Amniotic epithelial cell (primary cell): ENCODE measurements at regions not wholly inside any gene's neighbourhood (a gene's known extent, or its start where the extent isn't known, plus 50 kb on each side); places are given as distances from the start of the nearest gene placed in this dataset.

Experiments used
- DNase-seq: peaks from one replicate; pipeline ENCODE4 v3.0.0-alpha.2; 2010; ENCODE audit warnings: low read depth

DNA sequence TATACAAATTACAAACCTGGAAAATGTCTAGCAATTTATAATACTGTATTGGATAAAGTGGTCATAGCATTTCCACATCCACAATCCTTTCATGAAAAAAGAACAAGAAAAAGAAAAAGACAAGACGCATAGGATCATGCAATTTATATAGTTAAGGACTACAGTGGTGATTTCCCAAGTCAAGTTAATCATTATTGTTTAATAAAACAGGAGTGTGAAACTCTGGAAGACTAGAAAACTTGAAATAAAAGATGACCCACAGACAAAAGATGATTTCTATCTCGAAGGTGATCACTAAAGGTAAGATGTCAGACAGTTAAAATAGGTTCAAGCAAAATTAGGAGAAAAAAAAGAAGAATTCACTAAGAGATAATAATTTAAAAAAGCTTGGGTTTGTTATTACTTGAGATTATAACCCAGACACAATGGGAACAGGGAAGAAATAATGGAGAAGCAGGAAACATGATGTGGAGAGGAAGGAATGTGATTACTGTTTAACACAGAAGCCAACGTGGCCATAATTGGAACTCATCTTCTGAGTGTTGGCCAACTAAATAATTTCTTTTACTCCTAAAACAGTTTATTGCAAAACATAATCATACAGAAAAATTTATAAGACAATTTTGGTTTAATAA, 441.2 kb upstream of the ANO3 start:
- DNase-seq: no peak

DNA sequence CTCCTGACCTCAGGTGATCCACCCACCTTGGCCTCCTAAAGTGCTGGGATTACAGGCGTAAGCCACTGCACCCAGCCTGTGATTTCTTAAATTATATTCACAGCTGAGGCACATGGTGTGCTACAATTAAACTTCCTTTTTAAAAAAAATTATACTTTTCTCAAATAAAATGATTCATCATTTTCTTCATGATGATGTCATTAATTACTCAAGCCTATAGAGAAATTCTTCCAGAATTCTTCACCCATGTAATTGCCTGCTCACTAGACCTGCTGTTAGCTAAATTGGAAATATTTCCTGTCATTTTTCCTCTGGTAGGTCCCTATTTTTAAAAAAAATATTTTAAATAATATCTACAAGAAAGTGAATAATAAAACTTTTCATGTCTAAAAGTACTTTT, 440.0 kb upstream of the ANO3 start:
- no peak for DNase-seq

DNA sequence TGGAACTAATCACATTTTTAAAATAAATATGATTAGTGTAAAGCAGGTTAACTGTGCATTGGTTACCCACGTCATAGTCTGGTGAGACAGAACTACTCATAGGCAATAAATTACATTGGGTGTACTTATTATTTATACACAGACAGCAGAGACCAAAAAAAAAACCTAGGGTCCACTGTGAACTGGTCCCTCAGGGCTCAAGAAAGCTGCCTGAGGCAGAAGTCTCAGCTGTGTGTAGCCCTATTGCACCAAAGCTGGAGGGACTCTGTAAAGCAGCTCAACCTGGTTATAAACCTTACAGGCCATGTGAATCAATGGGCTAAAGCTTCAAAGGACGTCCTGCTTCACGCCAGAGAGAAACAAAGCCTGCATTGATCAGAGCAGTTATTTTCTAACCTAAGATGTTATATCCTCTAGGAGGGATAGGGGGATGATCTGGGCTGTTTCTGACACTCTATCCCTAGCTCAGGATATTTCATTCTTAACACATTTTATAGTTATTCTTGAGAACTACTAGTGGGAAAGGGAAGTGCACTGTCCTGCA, 432.2 kb upstream of the ANO3 start:
- DNase-seq: no peak

DNA sequence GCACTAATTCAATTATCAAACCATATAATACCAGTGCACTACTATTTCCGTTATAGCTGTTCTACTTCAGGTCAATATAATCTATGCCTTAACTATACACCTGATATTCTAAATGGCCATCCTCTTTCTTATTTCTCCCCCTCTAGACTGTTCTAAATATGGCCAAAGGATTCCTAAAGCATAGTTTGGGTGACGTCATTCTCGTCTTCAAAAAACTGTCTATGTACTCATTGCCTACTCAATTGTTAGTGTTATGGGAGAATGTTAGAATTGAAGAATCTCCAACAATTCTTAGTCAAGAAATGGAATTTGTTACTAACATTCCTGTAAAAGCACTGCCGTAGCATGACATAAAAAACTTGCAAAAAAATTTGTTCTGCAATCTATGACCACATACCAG, 431.1 kb upstream of the ANO3 start:
- DNase-seq: no peak

- DNase-seq: no peak
Observed at GRCh38 chr11:25901415-25901814, 430.5 kb upstream of the ANO3 start.

- no peak for DNase-seq
Observed at GRCh38 chr11:25902476-25902875, 429.5 kb upstream of the ANO3 start.

GRCh38 chr11:25908726-25909125, 423.2 kb upstream of the ANO3 start:
- DNase-seq: no peak

DNA sequence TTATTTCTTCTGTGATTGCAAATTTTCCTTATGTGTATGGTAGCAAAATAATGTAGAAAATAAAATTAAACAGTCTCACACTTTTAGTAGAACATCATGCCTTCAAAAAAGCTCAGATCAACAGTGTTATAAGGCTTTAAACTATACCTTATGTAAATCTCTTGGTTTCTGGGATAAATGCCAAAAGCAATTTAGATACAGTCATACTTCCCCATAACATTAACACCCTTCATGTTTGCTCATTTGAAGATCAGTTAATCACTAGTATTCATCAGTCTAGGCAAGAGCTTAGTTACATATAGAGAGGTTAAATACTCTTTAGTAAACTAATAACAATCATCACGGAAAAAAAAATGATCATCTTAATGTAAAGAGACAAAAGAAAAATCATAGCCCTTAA, 421.8 kb upstream of the ANO3 start:
- no peak for DNase-seq

GRCh38 chr11:25920356-25920755, 411.6 kb upstream of the ANO3 start:
- DNase-seq: no peak

DNA sequence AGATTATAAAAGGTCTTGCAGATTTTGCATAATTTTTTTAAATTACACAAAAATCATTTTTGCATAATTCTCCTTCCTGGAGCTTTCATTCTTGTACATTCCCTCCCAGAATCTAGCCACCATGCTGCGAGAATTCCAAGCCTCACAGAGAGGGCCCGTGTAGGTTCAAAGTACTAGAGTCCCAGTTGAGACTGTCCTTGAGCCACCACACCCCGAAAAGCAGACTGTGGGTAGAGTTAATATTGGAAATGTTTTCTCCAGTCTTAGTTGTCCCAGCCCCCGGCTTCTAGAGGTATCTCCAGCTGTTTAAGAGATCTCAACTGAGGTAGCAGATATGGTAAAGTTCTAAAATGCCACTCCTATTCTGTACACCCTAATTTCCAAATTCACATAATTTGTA, 407.3 kb upstream of the ANO3 start:
- no peak for DNase-seq

DNA sequence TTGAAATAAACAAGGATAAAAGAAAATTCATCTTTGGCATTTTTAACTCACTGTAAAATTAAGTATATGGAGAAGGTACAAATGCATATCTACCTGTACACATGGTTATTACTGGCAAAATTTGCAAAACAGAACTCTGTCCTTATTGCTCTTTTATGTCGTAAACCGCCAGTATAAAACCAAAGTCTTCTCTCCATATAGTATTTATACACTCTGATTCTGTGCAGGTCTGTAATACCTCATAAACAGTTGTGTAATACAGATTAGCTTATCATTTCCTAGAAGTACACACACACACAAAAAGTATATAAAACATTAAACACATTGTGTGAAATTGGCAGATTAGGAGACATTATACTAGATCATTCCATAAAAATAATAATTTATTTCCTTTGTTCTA, 406.6 kb upstream of the ANO3 start:
- DNase-seq: no peak

GRCh38 chr11:25927411-25927953, 404.4 kb upstream of the ANO3 start:
- DNase-seq: no peak

GRCh38 chr11:25928076-25928475, 403.9 kb upstream of the ANO3 start:
- DNase-seq: no peak

DNA sequence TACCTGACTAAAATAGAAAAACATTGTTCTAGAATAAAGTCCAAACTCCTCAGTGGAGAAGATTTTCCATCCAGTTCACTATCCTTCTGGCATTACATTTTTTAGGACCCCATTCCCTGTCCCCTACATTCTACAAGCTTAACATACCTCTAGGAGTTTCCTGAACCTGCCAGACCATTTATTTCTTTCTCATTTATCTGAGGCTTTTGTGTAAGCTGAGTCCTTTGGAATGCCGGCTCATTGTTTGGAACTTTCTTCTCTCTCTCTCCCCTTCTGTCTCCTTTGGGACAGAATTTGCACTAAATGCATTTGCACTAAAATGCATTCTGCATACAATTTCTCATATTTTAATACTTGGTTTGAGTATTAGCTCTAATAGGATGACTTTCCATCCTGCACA, 393.0 kb upstream of the ANO3 start:
- DNase-seq: no peak

GRCh38 chr11:25939691-25940090, 392.2 kb upstream of the ANO3 start:
- no peak for DNase-seq

GRCh38 chr11:25941353-25941752, 390.6 kb upstream of the ANO3 start:
- no peak for DNase-seq

DNA sequence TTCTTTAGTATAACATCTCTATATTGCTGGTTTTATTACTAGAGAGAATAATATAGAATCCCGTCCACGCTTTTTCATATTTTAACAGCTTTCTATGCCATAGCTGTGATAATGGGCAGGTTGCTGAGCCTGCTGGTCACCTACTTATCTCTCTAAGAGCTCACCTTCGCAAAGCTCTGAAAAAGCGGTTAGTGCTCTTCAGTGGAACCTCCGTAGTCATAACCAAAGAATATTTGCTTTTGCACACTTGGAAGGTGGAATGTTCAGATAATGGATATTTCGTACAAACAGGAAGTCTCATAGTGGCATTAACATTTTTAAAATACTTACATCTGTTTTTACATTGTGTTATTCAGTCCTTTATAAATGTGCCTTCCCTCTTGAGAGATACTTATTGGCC, 388.9 kb upstream of the ANO3 start:
- no peak for DNase-seq

DNA sequence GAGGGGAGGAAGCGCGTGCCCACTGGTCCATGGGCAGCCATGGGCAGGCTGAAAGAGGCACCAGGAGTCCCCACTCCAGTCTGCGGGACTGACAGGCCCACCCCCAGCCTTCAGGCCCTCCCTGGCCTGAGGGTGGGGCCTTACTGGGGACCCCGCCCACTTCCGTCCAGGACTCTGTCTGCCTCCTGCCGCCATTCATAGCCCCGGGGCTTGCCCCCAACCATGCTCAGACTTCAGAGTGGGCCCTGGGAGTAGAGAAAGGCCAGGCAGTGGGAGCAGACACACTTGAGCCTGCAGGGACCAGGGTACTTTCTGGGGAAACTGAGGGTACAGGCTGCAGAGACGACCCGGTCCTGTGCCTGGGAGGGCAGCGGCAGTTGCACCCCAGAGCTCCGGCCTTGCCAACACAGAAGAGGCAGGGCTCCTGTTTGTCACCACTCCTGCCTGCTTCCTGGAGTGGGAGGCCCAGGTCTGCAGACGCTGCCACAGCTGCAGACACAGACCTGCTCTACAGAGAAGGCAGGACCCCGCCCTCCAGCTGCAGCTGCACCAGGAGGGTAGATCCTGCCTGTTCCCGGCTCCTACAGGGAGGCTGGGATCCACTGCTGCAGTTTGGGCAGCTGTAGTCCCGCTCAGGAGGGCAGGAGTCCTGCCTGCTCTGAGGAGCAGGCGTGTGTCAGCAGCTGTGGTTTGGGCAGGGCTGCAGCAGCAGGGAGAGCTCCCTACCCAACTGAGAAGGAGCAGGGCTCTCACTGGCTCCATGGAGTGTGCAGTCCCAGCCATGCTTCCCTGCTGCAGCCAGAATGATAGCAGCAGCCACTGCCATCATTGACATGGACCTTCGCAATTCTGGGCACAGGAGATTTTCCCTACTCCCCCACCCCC, 387.9 kb upstream of the ANO3 start:
- DNase-seq: no peak

DNA sequence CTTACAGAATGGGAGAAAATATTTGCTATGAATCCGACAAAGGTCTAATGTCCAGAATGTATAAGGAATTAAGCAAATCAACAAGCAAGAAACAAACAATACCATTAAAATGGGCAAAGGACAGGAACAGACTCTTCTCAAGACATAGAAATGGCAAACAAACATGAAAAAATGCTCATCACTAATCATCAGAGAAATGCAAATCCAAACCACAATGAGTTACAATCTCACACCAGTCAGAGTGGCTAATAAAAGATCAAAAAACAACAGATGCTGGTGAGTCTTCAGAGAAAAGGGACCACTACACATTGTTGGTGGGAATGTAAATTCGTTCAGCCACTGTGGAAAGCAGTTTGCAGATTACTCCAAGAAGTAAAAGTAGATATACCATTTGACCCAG, 382.0 kb upstream of the ANO3 start:
- DNase-seq: no peak

DNA sequence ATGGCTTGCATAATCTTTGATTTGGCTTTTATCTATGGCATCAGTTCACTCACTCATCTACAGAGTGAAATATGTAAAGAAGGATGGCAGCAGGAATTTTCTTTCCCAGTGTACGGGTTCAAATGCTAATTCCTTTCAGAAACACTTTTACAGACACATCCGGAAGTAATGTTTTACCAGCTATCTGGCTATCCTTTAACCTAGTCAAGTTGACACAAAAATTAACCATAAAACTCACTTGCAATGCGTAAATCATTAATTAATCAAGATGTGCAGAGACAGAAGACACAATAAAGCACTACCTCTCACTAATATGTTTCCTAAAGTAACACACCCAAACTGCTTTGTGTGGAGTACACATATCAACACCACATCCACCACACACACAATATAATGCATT, 378.9 kb upstream of the ANO3 start:
- DNase-seq: no peak

GRCh38 chr11:25958045-25958444, 373.9 kb upstream of the ANO3 start:
- DNase-seq: no peak

GRCh38 chr11:25961539-25961938, 370.4 kb upstream of the ANO3 start:
- no peak for DNase-seq
